Ishikawa (cell line): ENCODE measurements at regions not wholly inside any gene's neighbourhood (a gene's known extent, or its start where the extent isn't known, plus 50 kb on each side); places are given as distances from the start of the nearest gene placed in this dataset.

Experiments
- CEBPB ChIP-seq: IDR thresholded peaks from 2 replicates; pipeline ENCODE4 v1.6.1; 2012
- CREB1 ChIP-seq: IDR thresholded peaks from 2 replicates; pipeline ENCODE4 v1.6.1; 2012; ENCODE audit warnings: low read depth
- EGR1 ChIP-seq: IDR thresholded peaks from 2 replicates; pipeline ENCODE4 v1.6.1; 2012
- EP300 ChIP-seq: IDR thresholded peaks from 2 replicates; pipeline ENCODE4 v1.6.1; 2012; ENCODE audit warnings: borderline replicate concordance
- FOXM1 ChIP-seq: IDR thresholded peaks from 2 replicates; pipeline ENCODE4 v1.6.1; 2012; ENCODE audit warnings: low read depth, borderline replicate concordance
- NFIC ChIP-seq: IDR thresholded peaks from 2 replicates; pipeline ENCODE4 v1.6.1; 2012
- RAD21 ChIP-seq: IDR thresholded peaks from 2 replicates; pipeline ENCODE4 v1.6.1; 2012; ENCODE audit warnings: low read depth
- TAF1 ChIP-seq: IDR thresholded peaks from 2 replicates; pipeline ENCODE4 v1.6.1; 2012; ENCODE audit warnings: low read depth, mild to moderate bottlenecking
- TCF12 ChIP-seq: IDR thresholded peaks from 2 replicates; pipeline ENCODE4 v1.6.1; 2012; ENCODE audit warnings: low read depth
- TEAD4 ChIP-seq: IDR thresholded peaks from 2 replicates; pipeline ENCODE4 v1.6.1; 2012
- YY1 ChIP-seq: IDR thresholded peaks from 2 replicates; pipeline ENCODE4 v1.6.1; 2012; ENCODE audit warnings: low read depth
- ZBTB7A ChIP-seq: IDR thresholded peaks from 2 replicates; pipeline ENCODE4 v1.6.1; 2012; ENCODE audit warnings: low read depth
- TF ChIP-seq, protein P1 (sequence below): IDR thresholded peaks from 2 replicates; pipeline ENCODE4 v1.6.1; 2012; ENCODE audit warnings: low read depth, mild to moderate bottlenecking
- TF ChIP-seq, protein P2 (sequence below): IDR thresholded peaks from 2 replicates; pipeline ENCODE4 v1.6.1; 2012
- TF ChIP-seq, protein P3 (sequence below): IDR thresholded peaks from 2 replicates; pipeline ENCODE4 v1.6.1; 2012

DNA sequence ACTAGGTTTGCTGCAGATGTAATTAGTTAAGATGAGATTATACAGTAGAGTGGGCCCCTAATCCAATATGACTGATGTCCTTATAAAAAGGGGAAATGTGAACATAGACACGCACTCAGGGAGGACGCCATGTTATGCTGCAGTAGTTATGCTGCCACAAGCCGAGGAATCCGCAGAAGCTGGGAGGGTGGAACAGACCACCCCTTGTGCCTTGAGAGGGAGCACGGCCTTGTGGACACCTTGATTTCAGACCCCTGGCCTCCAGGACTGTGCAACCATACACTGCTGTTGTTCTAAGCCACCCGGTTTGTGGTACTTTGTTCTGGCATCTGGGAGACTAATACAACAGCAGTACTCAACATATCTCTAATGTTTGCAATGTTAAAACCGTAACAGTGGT lies 57.9 kb upstream of the HIVEP3 start:
- TF ChIP-seq EGR1 (no peak), NFIC (no peak), CREB1 (no peak), RAD21 (no peak), CEBPB (no peak), TEAD4 (no peak), TCF12 (no peak), TAF1 (no peak)
- TF ChIP-seq, protein P1, sequence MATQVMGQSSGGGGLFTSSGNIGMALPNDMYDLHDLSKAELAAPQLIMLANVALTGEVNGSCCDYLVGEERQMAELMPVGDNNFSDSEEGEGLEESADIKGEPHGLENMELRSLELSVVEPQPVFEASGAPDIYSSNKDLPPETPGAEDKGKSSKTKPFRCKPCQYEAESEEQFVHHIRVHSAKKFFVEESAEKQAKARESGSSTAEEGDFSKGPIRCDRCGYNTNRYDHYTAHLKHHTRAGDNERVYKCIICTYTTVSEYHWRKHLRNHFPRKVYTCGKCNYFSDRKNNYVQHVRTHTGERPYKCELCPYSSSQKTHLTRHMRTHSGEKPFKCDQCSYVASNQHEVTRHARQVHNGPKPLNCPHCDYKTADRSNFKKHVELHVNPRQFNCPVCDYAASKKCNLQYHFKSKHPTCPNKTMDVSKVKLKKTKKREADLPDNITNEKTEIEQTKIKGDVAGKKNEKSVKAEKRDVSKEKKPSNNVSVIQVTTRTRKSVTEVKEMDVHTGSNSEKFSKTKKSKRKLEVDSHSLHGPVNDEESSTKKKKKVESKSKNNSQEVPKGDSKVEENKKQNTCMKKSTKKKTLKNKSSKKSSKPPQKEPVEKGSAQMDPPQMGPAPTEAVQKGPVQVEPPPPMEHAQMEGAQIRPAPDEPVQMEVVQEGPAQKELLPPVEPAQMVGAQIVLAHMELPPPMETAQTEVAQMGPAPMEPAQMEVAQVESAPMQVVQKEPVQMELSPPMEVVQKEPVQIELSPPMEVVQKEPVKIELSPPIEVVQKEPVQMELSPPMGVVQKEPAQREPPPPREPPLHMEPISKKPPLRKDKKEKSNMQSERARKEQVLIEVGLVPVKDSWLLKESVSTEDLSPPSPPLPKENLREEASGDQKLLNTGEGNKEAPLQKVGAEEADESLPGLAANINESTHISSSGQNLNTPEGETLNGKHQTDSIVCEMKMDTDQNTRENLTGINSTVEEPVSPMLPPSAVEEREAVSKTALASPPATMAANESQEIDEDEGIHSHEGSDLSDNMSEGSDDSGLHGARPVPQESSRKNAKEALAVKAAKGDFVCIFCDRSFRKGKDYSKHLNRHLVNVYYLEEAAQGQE: no peak
- TF ChIP-seq, protein P2, sequence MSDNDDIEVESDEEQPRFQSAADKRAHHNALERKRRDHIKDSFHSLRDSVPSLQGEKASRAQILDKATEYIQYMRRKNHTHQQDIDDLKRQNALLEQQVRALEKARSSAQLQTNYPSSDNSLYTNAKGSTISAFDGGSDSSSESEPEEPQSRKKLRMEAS: no peak
- TF ChIP-seq, protein P3, sequence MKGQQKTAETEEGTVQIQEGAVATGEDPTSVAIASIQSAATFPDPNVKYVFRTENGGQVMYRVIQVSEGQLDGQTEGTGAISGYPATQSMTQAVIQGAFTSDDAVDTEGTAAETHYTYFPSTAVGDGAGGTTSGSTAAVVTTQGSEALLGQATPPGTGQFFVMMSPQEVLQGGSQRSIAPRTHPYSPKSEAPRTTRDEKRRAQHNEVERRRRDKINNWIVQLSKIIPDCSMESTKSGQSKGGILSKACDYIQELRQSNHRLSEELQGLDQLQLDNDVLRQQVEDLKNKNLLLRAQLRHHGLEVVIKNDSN: no peak

DNA sequence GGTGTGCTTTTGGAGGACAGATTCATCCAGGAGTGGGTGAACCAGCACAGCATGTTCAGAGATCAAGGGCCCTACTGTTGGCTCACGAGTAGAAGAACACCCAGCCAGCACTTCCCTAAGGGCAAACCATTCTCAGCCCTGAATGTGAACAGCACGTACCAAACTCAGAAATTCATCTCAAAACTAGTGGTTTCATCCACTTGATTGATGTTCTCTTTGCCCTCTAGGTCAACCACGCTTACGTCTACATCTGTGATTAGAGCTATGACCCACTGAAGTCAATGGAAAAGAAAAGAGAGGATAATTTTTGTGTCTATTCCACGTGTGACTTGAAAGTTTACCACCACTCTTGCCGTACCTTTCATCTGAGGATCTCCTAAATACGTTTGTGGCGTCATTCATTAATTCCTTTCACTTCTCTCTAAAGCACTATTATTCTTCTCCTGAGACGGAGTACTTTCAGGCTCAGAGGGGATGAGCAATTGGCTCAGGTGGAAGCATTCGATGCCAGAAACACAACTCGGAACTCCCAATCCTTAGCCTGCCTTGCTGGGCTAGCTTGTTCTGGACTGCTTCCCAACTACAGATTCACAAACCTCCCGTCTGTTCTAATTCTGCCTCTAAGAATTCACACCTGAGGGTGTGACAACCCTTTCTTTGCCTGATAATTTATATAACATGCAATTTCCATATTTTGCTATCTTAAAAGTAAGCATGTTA lies 57.3 kb upstream of the HIVEP3 start:
- TF ChIP-seq TEAD4 (no peak), FOXM1 (no peak), NFIC (no peak), TAF1 (no peak), RAD21 (no peak), TCF12 (no peak), EP300 (no peak), CEBPB (no peak), EGR1 (no peak), CREB1 (no peak), ZBTB7A (no peak), YY1 (no peak)
- TF ChIP-seq, protein P3: no peak
- TF ChIP-seq, protein P2: no peak
- TF ChIP-seq, protein P1: no peak

DNA sequence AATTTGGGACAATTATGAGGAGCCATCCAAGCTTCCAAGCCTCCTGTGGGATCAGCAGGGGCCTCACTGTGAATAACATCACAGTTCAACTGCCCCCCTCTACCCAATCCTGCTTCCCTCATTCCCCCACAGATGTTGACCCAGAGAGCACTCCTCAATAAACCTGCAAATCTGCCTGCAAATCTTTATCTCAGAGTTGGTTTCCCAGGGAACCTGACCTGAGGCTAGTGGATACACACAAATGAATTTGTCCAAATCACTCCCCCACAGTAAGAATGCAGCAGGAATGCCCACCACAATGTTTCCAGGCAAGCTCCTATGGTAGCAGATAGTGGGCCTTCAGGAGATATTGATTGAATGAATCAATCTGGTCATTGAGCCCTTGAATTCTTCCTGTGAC lies 56.4 kb upstream of the HIVEP3 start:
- TF ChIP-seq, protein P2: no peak
- TF ChIP-seq EGR1: no peak
- TF ChIP-seq, protein P3: no peak
- no peak for TF ChIP-seq CEBPB
- TF ChIP-seq NFIC: no peak
- TF ChIP-seq TAF1: no peak
- no peak for TF ChIP-seq FOXM1
- TF ChIP-seq EP300: no peak
- TF ChIP-seq, protein P1: no peak
- TF ChIP-seq RAD21: no peak
- no peak for TF ChIP-seq TEAD4
- TF ChIP-seq ZBTB7A: no peak
- no peak for TF ChIP-seq YY1
- TF ChIP-seq TCF12: no peak
- TF ChIP-seq CREB1: no peak
